Sigmoid colon (tissue), 6 donors: ENCODE measurements at regions not wholly inside any gene's neighbourhood (a gene's known extent, or its start where the extent isn't known, plus 50 kb on each side); places are given as distances from the start of the nearest gene placed in this dataset.

Source experiments
- DNase-seq: peaks from one replicate; pipeline ENCODE4 v3.0.0-alpha.2; 2019
- H3K27ac ChIP-seq, 4 donors: fragments of 200-600 bp; sonication (generic); one replicate each; pipeline ENCODE4 v1.5.1; 2016 to 2019; ENCODE audit warnings: mild to moderate bottlenecking in 1 of 4
- H3K27me3 ChIP-seq, 3 donors: fragments of 200-600 bp; sonication (generic); one replicate each; pipeline ENCODE4 v1.5.1; 2019; ENCODE audit warnings: mild to moderate bottlenecking in 1 of 3
- H3K36me3 ChIP-seq, 4 donors: fragments of 200-600 bp; sonication (generic); one replicate each; pipeline ENCODE4 v1.5.1; 2016 to 2019
- H3K4me1 ChIP-seq, 4 donors: fragments of 200-600 bp; sonication (generic); one replicate each; pipeline ENCODE4 v1.5.1; 2017 to 2019
- H3K4me3 ChIP-seq, 4 donors: fragments of 200-600 bp; sonication (generic); one replicate each; pipeline ENCODE4 v1.5.1; 2017 to 2019; ENCODE audit warnings: mild to moderate bottlenecking in 2 of 4, moderate library complexity in 1 of 4
- H3K9me3 ChIP-seq, 4 donors: fragments of 200-600 bp in 3 of 4; sonication (generic) in 3 of 4; one replicate each; pipeline versions ENCODE4 v1.5.1 to v1.6.1; 2013 to 2019
- EP300 ChIP-seq, 4 donors: sonication (generic); formaldehyde crosslinking; IDR thresholded peaks; one replicate each; pipeline ENCODE4 v1.6.1; 2017; ENCODE audit warnings: antibody characterized with exemption in 4 of 4
- POLR2A ChIP-seq, 2 donors: fragments of 450-650 bp; IDR thresholded peaks; one replicate each; pipeline ENCODE4 v1.6.1; 2016; ENCODE audit warnings: antibody characterized with exemption in 2 of 2, mild to moderate bottlenecking in 2 of 2, moderate library complexity in 2 of 2
- POLR2AphosphoS5 ChIP-seq, 4 donors: sonication (generic); formaldehyde crosslinking; IDR thresholded peaks; one replicate each; pipeline ENCODE4 v1.6.1; 2017; ENCODE audit warnings: antibody characterized with exemption in 4 of 4
- WGBS, 2 donors: extraction: QIAGEN DNeasy Blood & Tissue Kit; methylation state at CpG; one replicate each; pipeline ENCODE4 v1.1.7; 2013; 5-methylcytosine and 5-hydroxymethylcytosine counted together
- intact Hi-C: fragments of 100-400 bp; cut with DNase I; formaldehyde crosslinking; loops from one replicate; pipeline ENCODE4 v1.15.1; 2023
- TF ChIP-seq, protein P1 (sequence below), 4 experiments: fragments of 450-650 bp in 3 of 4; fragments of 200-600 bp in 1 of 4; IDR thresholded peaks; one replicate each; pipeline ENCODE4 v1.5.1; 2016 to 2019; ENCODE audit warnings: antibody characterized with exemption in 4 of 4, mild to moderate bottlenecking in 3 of 4, moderate library complexity in 2 of 4
- donor health status: healthy with polysubstance abuse.
- donor health status: healthy.

DNA sequence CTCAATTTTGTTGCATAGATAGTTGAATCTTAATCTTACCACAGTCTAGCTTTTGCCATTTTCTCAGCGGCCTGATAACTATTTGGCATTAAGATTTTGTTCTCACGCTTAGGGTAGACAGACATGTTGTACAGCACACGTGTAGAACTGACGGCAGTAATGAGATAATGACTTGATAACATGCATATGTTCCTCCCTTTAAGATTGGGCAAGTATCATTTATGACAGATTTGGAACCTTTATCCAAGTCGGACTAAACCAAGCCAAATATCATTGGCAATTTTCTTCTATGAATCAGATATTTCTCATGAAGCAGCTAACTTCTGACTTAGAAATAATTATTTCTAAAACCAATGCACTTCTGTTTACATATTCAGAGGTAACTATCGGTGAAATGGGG is 205.5 kb downstream of the NDFIP2 start:
- no peak for DNase-seq
- H3K36me3 ChIP-seq, result no peaks in the 10 kb centered on the region
- WGBS, 2 donors, result 87 to 92% methylated on average over 6 of the region's 6 CpGs
- no peak overlapping the region for H3K4me3 ChIP-seq
- intact Hi-C loops, result no loop called here
- no peak overlapping the region for H3K27ac ChIP-seq
- TF ChIP-seq POLR2A (IDR thresholded peaks at IDR 0.05) (no peak), POLR2AphosphoS5 (IDR thresholded peaks at IDR 0.05) (no peak), EP300 (IDR thresholded peaks at IDR 0.05) (no peak)
- TF ChIP-seq, protein P1, sequence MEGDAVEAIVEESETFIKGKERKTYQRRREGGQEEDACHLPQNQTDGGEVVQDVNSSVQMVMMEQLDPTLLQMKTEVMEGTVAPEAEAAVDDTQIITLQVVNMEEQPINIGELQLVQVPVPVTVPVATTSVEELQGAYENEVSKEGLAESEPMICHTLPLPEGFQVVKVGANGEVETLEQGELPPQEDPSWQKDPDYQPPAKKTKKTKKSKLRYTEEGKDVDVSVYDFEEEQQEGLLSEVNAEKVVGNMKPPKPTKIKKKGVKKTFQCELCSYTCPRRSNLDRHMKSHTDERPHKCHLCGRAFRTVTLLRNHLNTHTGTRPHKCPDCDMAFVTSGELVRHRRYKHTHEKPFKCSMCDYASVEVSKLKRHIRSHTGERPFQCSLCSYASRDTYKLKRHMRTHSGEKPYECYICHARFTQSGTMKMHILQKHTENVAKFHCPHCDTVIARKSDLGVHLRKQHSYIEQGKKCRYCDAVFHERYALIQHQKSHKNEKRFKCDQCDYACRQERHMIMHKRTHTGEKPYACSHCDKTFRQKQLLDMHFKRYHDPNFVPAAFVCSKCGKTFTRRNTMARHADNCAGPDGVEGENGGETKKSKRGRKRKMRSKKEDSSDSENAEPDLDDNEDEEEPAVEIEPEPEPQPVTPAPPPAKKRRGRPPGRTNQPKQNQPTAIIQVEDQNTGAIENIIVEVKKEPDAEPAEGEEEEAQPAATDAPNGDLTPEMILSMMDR (IDR thresholded peaks at IDR 0.05), result no peak
- H3K4me1 ChIP-seq, result no peaks in the 10 kb centered on the region
- no peaks in the 10 kb centered on the region for H3K27me3 ChIP-seq
- no peaks in the 10 kb centered on the region for H3K9me3 ChIP-seq

DNA sequence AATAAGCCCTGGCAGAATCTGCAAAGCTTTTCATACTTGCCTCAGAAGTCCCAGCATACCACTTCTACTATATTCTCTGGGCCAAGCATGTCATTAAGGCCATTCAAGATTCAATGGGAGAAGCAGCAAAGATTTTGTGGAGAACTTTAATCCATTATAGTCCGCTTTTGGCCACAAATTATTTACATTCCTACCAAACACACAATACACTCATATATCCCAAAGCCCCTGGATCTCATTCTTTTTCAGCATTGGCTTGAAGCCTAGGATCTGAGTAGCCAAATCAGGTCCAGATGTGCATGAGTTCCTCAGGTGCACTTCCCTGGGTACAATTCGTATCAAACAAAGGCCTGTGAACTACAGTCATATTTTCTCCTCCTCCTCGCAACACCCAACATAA is 203.4 kb downstream of the NDFIP2 start:
- no peak for DNase-seq
- H3K9me3 ChIP-seq, result no peaks in the 10 kb centered on the region
- H3K4me1 ChIP-seq, result no peaks in the 10 kb centered on the region
- intact Hi-C loops, result no loop called here
- 94 to 96% methylated on average over 3 of the region's 3 CpGs for WGBS, 2 donors
- no peak overlapping the region for H3K27ac ChIP-seq
- H3K4me3 ChIP-seq, result no peak overlapping the region
- no peaks in the 10 kb centered on the region for H3K27me3 ChIP-seq
- TF ChIP-seq, protein P1 (IDR thresholded peaks at IDR 0.05), result no peak
- TF ChIP-seq POLR2A (IDR thresholded peaks at IDR 0.05), result no peak
- no peak for TF ChIP-seq EP300 (IDR thresholded peaks at IDR 0.05)
- no peak for TF ChIP-seq POLR2AphosphoS5 (IDR thresholded peaks at IDR 0.05)
- H3K36me3 ChIP-seq, result no peaks in the 10 kb centered on the region

DNA sequence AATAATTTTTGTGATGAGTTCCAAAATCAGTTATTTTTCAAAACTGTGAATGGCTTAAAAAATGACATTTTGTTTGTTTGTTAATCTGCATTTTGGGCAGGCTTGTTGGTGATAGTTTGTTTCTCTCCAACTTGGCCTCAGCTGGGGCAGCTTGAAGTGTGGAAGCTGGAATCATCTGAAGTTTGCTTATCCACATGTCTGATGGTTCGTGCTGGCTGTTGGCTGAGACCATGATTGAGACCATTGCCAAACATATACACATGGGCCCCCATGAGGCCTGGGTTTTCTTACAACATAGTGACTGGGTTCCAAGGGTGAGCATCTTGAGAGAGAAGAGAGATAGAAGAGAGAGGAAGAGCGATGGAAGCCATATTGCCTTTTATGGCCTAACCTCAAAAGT is 201.2 kb downstream of the NDFIP2 start:
- no peak for DNase-seq
- Histone ChIP-seq H3K36me3 (no peaks in the 10 kb centered on the region), H3K4me3 (no peak overlapping the region), H3K4me1 (no peaks in the 10 kb centered on the region), H3K27me3 (no peaks in the 10 kb centered on the region), H3K9me3 (no peaks in the 10 kb centered on the region), H3K27ac (no peak overlapping the region)
- intact Hi-C loops, result no loop called here
- TF ChIP-seq POLR2AphosphoS5 (IDR thresholded peaks at IDR 0.05) (no peak), EP300 (IDR thresholded peaks at IDR 0.05) (no peak), POLR2A (IDR thresholded peaks at IDR 0.05) (no peak)
- TF ChIP-seq, protein P1 (IDR thresholded peaks at IDR 0.05), result no peak
- 92 to 96% methylated on average over 2 of the region's 2 CpGs for WGBS, 2 donors

DNA sequence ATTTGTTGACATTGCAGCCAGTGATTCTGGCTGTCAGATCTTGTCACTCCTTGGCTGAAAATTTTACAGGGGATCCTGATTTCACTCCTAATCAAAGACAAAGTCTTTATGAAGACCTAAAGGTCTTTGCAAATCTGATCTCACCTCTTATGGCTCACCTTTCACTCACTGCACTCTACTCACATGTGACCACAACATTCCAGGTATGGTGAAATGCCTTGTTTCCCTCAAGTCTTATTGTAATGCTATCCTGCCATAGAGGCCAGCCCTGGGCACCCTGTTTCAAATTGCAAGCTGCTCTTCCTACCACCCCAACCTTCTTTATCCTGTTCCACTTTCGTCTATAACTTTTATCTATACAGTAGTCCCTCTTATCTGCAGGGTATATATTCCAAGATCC is 200.1 kb downstream of the NDFIP2 start:
- no peaks in the 10 kb centered on the region for H3K4me1 ChIP-seq
- no peak overlapping the region for H3K4me3 ChIP-seq
- no peak overlapping the region for H3K27ac ChIP-seq
- TF ChIP-seq, protein P1 (IDR thresholded peaks at IDR 0.05), result no peak
- TF ChIP-seq POLR2AphosphoS5 (IDR thresholded peaks at IDR 0.05) (no peak), EP300 (IDR thresholded peaks at IDR 0.05) (no peak), POLR2A (IDR thresholded peaks at IDR 0.05) (no peak)
- DNase-seq, result no peak
- no peaks in the 10 kb centered on the region for H3K27me3 ChIP-seq
- 86 to 89% methylated on average over 1 of the region's 1 CpG for WGBS, 2 donors
- H3K36me3 ChIP-seq, result no peaks in the 10 kb centered on the region
- intact Hi-C loops, result no loop called here
- no peaks in the 10 kb centered on the region for H3K9me3 ChIP-seq

DNA sequence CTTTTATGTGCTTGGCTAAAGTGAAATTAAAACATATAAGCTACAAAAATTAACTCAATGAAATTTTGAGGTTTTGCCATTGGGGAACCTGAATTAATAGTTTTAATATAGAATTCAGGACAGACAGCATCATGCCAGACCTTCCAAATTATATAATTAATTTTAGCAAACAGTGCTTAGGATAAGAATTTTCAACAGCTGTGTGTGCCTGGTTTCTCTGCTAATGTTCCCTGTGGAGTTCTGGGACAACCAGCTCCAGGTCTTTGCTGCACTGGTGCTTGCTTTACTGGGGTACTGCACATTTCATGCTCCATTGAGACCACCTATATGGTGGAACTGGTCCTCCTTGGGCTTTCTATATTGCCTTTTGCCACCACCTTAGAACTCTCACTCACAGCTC is 199.5 kb downstream of the NDFIP2 start:
- intact Hi-C loops, result no loop called here
- H3K27me3 ChIP-seq, result no peaks in the 10 kb centered on the region
- no peaks in the 10 kb centered on the region for H3K36me3 ChIP-seq
- DNase-seq, result no peak
- H3K4me3 ChIP-seq, result no peak overlapping the region
- no peak overlapping the region for H3K27ac ChIP-seq
- no peaks in the 10 kb centered on the region for H3K9me3 ChIP-seq
- TF ChIP-seq EP300 (IDR thresholded peaks at IDR 0.05) (no peak), POLR2AphosphoS5 (IDR thresholded peaks at IDR 0.05) (no peak), POLR2A (IDR thresholded peaks at IDR 0.05) (no peak)
- TF ChIP-seq, protein P1 (IDR thresholded peaks at IDR 0.05), result no peak
- H3K4me1 ChIP-seq, result no peaks in the 10 kb centered on the region
